HT-29 (cell line): ENCODE measurements at regions not wholly inside any gene's neighbourhood (a gene's known extent, or its start where the extent isn't known, plus 50 kb on each side); places are given as distances from the start of the nearest gene placed in this dataset.
A peak's percentile ranks its signal among the peaks of the same experiment; 100 is the strongest.

Experiments used
- DNase-seq: peaks from one replicate; pipeline ENCODE4 v3.0.0-alpha.2; 2015; ENCODE audit warnings: low spot score

DNA sequence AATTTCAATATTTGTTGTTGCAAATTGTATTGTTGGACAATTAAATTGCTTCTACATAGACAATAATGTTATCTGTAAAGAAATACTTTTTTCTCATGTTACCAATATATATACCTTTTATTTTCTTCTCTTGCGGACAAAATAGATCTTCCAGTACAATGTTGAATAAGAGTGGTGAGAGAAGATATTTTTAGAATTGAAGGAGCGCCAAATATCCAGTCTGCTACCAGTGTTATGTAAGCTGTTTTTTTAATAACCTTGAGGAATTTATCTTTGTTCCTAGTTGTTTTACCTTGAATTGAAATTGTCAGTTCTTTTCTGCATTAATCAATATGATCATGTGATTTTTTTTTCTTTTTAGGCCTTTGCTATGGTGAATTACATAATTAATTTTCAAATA, 1702.5 kb upstream of the RAG2 start:
- no peak for DNase-seq

DNA sequence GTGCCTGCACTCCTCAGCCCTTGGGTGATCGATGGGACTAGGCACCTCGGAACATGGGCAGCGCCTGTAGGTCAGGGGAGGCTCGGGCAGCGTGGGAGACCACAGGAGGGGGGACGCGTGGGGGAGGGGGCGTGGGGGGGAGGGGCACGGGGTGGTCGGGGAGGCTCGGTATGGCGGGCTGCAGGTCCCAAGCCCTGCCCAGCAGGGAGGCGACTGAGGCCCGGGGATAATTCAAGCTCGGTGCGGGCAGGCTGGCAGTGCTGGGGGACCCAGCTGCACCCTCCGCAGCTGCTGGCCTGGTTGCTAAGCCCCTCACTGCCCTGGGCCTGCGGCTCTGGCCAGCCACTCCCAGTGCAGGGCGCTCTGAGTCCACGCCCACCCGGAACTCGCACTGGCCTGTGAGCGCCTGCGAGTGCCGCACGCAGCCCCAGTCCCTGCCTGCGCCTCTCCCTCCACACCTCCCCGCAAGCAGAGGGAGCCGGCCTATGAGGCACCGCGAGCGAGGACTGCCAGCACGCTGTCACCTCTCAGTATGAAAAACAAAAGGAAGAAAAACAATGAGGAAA, 1698.3 kb upstream of the RAG2 start:
- DNase-seq, result no peak

DNA sequence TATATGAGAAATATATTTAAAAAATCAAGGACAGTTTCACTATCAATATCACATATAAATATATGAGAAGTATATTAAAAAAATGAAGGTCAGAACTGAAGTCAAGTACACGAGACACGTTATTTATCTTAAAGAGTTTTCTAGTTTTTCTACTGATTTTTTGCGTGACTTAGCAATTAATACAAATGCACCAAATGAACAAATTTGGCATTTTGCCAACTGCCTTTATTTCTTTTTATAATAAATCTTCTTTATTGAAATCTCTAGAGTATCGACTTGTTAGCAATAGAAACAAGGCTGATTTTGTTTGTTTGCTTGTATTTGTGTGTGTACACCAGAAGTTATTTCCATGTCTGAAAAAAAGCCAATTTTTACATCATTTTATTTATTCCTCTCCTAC, 1684.7 kb upstream of the RAG2 start:
- no peak for DNase-seq

DNA sequence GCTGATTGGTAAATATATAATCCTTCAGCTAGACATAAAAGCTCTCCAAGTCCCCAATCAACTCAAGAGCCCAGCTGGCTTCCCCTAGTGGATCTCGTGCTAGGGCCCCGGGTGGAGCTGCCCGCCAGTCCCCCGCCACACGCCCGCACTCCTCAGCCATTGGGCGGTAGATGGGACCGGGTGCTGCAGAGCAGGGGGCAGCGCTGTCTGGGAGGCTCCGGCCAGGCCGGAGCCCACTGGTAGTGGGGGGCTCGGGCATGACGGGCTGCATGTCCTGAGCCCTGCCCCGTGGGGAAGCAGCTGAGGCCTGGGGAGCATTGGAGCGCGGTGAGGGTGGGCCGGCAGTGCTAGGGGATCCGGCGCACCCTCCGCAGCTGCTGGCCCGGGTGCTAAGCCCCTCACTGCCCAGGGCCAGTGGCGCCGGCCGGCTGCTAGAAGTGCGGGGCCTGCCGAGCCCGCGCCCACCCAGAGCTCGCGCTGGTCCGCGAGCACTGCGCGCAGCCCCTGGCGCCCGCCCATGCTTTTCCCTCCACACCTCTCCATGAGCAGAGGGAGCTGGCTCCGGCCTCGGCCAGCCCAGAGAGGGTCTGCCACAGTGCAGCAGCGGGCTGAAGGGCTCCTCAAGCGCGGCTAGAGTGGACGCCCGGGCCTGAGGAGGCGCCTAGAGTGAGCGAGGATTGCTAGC, 1680.6 kb upstream of the RAG2 start:
- DNase-seq, result no peak

DNA sequence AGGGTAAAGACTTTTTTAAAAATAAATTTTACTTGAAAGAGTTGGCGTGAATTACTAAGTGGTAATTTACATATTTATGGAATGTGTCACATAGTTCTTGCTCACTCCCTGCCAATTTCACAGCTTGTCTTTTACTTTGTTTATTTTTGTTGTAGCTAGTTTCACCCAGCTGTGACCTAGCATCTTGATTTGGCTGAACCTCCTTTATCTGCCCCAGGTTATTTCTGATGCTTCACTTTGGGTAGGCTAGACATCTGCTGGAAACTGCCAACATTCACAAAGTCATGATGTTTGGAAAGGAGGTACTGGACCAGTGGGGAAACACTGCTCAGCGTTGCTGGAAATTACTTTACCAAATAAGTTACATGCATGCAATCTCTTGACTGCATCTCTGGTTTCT, 1676.0 kb upstream of the RAG2 start:
- no peak for DNase-seq

DNA sequence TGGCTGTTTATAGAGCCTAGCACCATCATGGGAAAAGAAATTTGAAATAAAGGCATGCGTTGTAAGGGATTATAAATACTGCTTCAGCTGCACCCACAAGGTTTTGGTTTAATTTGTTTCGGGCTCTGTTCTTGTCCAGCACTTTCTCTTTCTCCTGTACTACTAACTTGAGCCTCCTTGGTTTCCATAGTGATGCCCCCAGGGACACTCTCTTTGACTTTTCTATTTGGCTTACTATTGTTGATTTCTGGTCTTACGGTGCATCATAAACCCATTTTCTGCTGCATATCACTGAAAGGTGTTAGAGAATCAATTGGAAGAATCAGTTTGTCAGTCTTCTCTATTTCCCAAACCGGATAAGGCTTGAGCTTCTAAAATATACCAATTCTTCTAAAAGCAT, 1674.3 kb upstream of the RAG2 start:
- DNase-seq, result no peak

DNA sequence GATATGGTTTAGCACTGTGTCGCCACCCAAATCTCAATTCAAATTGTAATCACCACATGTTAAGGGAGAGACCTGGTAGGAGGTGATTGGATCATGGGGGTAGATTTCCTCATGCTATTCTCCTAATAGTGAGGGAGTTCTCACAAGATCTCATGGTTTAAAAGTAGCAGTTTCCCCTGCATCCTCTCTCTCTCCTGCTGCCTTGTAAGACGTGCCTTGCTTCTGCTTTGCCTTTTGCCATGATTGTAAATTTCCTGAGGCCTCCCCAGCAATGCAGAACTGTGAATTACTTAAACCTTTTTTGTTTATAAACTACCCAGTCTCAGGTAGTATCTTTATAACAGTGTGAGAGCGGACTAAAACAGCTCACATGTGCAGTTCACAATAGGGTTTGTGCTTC, 1668.7 kb upstream of the RAG2 start:
- no peak for DNase-seq

DNA sequence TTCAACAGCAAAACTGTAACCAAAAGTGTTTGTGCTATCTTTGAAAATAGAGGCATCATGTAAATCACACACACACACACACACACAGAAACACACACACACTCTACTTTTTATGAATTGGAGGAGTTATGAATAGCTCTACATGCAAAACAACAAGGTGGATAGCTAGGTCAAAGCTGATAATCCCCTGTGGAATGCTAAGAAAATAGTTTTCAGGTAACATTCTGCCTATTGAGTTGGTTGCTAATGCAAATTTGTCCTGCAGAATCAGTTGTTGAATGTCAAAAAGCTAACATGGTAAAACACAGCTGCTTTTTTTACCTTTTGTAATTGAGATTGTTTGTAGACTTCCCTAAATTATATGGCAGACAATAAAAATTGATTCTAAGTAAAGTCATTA, 1658.4 kb upstream of the RAG2 start:
- DNase-seq, result no peak

DNA sequence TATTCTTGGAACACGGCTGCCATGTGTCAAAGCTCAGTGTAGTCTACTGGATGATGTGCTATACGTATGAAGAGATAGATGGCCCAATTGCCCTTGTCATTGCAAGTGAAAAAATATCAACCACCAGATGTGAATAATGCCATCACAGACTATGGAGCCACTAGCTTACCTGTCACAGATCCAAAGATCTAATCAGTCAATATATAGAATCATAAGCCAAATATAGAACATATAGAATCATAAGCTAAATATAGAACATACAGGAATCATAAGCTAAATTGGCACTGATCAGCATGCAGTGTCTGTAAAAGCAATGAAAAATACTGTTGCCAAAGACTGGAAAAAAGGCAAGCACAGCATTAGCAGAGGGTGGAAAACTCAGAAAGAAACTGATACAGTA, 1656.9 kb upstream of the RAG2 start:
- DNase-seq, result no peak

DNA sequence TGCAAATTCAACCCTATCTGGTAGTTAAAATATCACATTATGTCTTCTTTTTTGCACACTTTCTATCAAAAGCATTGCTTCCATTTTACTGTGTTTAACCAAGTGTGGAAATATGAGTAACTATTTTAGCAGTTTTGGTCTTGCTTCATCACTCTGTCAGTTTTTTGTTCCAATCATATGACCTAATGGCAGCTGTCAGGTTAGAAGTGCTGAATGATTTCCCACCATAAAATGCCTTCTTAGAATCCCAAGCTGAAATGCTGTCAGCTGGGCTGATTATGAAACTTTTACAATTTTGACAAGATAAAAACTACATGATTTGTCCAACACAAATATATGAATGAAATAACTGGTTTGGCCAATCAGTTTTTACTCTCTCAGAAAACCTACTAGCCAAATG, 1654.6 kb upstream of the RAG2 start:
- DNase-seq, result no peak

DNA sequence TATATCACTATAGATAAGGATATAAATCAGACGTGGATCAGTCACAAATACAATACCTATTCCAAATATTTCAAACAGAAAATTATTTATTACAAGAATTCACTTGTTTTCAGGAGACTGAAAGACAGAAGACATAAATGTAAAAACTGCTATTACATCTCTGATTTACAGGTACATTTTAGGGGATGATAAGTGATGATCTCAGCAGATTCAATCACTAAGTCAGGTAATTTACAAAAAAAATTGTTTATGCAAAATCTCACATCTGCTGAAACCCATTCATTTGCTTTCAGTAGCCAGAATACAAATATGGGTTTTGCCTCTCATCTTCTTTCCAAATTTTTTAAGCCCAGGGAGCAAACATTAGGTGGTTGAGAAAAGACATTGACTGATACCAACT, 1648.4 kb upstream of the RAG2 start:
- no peak for DNase-seq

DNA sequence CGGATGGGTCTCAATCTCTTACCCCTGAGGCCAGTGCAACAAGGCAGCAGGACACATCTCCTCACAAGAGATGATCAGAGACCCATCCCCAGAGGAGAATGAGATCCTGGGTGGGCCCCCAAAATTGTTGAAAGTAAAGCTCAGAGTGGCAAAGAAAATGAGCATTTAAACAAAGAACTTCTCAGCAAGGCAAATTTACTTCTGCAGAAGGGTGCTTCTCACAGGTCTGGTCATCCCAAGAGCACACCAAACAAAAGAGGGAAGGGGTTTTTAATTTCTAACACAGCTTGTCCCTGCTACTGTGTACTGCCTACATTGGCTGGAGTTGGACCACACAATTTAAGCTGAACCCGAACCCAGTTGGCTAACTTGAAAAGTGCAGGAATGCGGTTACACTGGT, 1628.6 kb upstream of the RAG2 start:
- DNase-seq, result no peak

DNA sequence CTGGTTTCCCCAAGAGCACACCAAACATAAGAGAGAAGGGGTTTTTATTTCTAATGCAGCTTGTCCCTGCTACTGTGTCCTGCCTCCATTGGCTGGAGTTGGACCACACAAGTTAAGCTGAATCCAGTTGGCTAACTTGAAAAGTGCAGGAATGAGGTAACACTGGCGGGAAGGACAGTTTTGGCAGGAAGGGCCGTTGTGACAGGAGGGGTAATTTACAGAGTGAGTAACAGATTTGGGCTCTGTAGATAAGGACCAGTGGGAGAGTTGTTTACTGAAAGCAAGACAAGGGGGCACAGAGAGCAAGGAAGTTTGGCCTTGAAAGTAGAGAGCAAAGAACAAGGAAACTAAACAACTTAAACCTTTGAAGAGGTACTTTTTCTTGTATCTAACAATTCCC, 1623.3 kb upstream of the RAG2 start:
- no peak for DNase-seq

DNA sequence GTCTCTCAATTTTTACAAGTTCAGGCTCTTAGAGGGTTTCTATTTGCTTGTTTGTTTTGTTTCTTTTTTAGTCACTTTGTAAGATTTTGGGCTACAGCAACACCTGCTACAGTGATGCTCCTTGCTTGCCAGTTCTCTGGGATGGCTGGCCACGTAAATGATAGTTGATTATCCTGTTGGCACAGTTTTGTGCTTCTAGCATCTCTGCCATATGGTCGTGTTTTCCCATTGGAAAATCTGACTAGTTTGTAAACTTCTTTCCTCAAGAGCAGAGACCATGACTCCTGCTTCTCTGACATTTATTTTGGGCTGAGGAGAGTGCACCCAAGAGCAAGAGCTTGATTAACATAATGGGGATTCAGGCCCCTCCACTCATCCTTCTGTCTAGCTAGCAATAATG, 1621.6 kb upstream of the RAG2 start:
- no peak for DNase-seq

DNA sequence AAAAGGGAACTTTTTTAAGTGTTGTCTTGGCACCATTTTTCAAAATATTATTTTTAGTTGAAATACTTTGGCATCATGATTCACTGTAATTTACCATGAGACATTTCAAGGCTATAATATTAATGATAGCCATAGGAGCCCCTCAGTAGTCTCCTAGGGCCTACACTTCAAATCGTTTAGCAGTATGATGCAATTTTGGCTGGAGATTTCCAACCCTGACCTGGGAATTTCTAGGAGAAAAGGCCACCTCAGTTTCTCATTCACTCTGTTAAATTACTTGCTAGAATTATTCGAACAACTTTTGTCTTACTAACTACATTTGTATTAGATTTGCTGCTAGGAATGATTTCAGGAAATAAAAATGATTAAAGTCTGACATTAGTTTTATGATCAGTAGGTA, 1610.9 kb upstream of the RAG2 start:
- DNase-seq, result no peak

DNA sequence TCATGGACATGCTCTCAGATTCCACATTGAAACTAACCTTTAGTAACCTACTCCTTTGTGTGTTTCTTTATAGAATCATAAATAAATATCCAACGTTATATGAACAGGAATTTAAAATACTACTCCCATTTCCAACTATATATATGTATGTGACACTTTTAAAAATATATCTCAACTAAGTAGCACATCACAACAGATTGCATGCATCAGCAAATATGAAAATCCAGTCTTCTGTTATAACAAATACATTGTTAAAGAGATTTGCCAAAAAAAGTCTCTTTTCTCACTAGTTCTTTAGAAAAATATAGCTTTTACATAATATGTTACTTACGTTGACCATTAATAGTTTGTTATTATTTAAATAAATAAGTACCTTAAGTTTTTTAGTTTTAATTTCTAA, 1608.6 kb upstream of the RAG2 start:
- DNase-seq, result no peak

DNA sequence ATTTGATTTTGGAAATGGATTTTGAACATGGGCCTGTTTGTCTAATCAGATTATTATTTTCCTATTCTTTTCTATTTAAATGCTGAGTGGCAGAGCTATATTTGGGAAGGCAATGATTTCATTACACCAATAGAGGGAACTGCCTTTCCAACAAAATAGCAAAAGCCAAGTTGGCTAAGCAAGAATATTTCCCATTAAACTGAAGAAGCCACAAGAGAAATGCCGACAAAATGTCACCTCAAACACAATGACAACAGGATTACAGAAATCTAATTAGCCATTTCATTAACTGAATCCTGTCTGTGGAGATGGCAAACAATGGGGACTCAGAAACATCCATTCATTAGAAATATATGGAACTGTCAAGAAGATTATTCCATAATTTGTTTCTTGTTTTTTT, 1593.1 kb upstream of the RAG2 start:
- DNase-seq, result no peak

DNA sequence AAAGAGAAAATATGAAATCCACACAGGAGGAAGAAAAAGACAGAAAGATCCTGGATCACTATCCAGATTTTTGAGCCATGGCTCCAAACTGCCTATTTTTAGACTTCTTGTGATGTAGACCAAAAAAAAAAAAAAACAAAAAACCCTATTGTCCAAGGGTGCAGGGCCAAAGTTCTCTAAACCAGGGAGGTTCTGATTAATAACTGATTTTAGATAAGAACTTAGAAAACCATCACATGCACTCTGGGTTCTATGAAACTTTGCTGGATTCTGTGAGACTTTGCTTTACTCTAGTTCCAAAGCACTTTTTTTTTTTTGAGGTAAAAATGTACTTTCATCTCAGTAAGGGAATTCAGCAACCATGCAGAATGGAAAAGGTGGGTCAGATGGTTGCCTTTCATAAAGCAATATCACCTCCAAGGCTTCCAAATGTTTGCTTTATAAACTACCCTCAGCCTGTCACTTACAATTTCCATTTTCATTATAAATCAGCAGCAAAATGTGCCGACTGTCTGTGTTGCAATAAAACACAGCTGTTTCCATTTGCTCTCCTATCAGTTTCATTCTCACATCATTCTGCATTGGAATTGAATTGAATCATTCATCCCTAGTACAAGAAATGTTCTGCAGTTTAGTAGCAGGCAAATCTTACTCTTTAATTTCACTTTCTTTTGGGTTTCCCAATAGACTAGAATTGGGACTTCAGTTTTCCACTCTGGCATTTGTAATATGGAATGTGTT, 1584.3 kb upstream of the RAG2 start:
- DNase-seq, result peak; percentile 28

DNA sequence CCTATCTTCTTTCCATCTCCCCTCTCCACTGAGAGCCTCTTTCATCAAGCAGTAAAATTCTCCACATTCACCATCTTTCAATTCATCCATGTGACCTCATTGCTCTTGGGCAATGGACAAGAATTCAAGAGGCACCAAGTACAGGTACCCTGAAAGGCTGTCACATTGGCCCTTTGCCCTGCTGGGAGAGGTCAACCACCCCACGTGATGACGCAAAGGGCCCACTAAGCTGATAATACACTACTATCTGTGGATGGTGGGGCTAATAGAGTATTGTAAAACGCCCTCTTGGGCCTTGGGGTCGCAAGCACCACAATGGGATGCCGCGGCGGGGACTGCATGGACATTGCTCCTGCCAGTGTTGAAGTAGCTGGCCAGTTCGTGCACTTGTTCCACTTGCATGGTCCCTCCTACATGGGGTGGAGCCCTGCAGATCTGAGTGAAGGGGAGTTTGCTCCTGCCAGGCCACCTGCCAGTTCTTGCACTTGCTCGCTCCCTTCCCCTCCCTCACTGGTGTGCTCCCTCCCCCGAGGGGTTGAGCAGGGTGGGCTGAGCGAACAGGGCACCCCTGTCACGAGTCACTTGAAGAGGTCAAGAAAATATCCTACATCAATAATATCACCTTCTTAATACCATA, 1578.8 kb upstream of the RAG2 start:
- DNase-seq, result no peak

DNA sequence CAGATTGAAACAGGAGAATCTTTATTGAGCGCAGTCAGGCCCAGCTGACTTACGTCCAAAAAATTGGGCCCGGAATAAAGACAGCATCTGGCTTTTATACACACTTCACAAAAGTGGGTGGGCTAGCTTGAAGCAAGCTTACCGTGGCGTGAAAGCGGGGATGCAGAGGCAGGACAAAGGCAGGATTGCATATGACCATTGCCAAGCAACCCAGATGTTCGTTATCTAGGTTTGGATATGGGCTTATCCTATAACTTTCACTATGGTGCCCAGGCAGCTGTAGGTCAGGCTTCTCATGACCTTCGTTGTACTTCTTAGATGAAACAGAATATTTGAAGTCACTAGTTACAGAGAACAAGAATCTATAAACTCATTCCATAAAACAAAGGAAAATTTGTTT, 1575.6 kb upstream of the RAG2 start:
- DNase-seq, result no peak

DNA sequence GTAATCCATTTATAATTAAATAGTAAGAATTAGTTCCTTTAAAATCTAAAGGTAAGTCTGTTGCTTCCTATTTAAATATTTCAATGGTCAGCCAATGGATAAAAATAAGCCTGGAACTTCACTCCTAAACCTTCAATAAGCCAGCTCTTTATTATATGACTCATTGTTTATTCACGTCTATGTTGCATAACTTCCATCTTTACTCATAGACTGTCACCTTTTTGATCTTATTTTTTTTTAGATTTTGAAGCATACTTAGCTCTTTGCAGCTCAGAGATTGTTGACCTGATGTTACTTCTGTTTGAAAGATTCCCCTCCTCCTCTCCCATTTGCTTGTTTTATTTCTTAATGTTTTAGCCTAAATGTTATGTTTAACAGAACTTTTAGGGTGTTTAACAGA, 1571.2 kb upstream of the RAG2 start:
- DNase-seq, result peak; percentile 83

DNA sequence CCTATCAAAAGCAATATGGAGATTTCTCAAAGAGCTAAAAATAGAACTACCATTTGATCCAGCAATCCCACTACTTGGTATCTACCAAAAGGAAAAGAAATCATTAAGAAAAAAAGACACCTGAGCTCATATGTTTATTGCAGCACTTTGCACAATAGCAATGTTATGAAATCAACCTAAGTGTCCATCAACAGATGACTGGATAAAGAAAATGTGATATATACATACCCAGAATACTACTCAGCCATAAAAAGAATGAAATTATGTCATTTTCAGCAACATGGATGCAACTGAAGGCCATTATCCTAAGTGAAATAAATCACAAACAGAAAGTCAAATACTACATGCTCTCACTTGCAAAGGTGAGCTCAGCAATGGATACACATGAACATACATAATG, 1565.5 kb upstream of the RAG2 start:
- no peak for DNase-seq

DNA sequence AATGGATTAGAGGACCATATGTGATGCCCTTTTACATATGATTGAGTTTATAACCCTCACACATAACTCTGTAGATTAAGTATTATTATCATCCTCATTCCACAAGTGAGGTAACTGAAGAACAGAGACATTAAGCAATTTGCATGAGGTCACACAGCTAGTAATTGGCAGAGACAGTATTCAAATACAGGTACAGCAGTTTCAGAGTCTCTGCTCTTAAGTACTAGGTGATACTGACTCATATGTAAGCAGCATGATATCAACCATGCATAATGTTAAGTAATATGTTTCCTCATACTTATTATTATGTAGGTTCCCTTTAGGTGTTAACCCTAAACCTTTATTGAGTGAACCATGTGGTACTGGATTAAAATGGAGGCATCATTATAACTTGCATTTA, 1562.4 kb upstream of the RAG2 start:
- no peak for DNase-seq
